OCI-LY7 (cell line): ENCODE measurements at regions not wholly inside any gene's neighbourhood (a gene's known extent, or its start where the extent isn't known, plus 50 kb on each side); places are given as distances from the start of the nearest gene placed in this dataset.

Source experiments
- BruUV-seq: library from RNA; stranded (reverse); fragments of 400-500 nt; replicated peaks from 2 replicates; lab custom pipeline; 2021; lab: Mats Ljungman, UMichigan
- CTCF ChIA-PET: fragments of 300-600 bp; sonication (Branson Sonifier 250); formaldehyde crosslinking; loops from one replicate; lab custom pipeline; 2022; ENCODE audit warnings: antibody characterized with exemption; ENCODE audit not compliant: unreplicated experiment; lab: Charles Lee
- POLR2A ChIA-PET: fragments of 300-600 bp; sonication (Branson Sonifier 250); formaldehyde crosslinking; loops from one replicate; lab custom pipeline; 2022; ENCODE audit warnings: antibody characterized with exemption; lab: Charles Lee
- DNase-seq: peaks from one replicate; pipeline ENCODE4 v3.0.0-alpha.2; 2015; ENCODE audit warnings: low spot score
- H2AFZ ChIP-seq: fragments of 200-600 bp; sonication (generic), shearing (Covaris generic); 2 replicates; pipeline ENCODE4 v1.6.1; 2014; ENCODE audit warnings: mild to moderate bottlenecking, antibody characterized with exemption, low read length, moderate library complexity
- H3K27ac ChIP-seq: fragments of 200-600 bp; sonication (generic); 2 replicates; pipeline ENCODE4 v1.5.1; 2014; ENCODE audit warnings: mixed run types, low read depth, mild to moderate bottlenecking, moderate library complexity, low read length, inconsistent platforms; ENCODE audit not compliant: poor library complexity, severe bottlenecking
- H3K36me3 ChIP-seq: fragments of 200-600 bp; sonication (generic); 2 replicates; pipeline ENCODE4 v1.6.1; 2014; ENCODE audit warnings: mild to moderate bottlenecking, antibody characterized with exemption, low read length, moderate library complexity, mixed read lengths; ENCODE audit not compliant: insufficient read depth
- H3K4me1 ChIP-seq: fragments of 200-600 bp; sonication (generic); 2 replicates; pipeline ENCODE4 v1.5.1; 2014; ENCODE audit warnings: mild to moderate bottlenecking, low read length; ENCODE audit not compliant: insufficient read depth, poor library complexity, severe bottlenecking
- H3K4me2 ChIP-seq: fragments of 200-600 bp; sonication (generic); 2 replicates; pipeline ENCODE4 v1.6.1; 2014; ENCODE audit warnings: mild to moderate bottlenecking, low read length
- H3K4me3 ChIP-seq: fragments of 200-600 bp; sonication (generic); 2 replicates; pipeline ENCODE4 v1.5.1; 2014; ENCODE audit warnings: mild to moderate bottlenecking, low read depth, low read length; ENCODE audit not compliant: poor library complexity, severe bottlenecking
- H3K79me2 ChIP-seq: fragments of 200-600 bp; sonication (generic); 2 replicates; pipeline ENCODE4 v1.6.1; 2016; ENCODE audit warnings: low read depth, mild to moderate bottlenecking, low read length, moderate library complexity, mixed read lengths; ENCODE audit not compliant: insufficient read depth
- H3K9me2 ChIP-seq: fragments of 200-600 bp; sonication (generic); 2 replicates; pipeline ENCODE4 v1.6.1; 2016; ENCODE audit warnings: mild to moderate bottlenecking, low read length, mixed read lengths; ENCODE audit not compliant: insufficient read depth
- H3K9me3 ChIP-seq: fragments of 200-600 bp; sonication (generic); 2 replicates; pipeline ENCODE4 v1.6.1; 2014; ENCODE audit warnings: mild to moderate bottlenecking, mixed run types, low read length, mixed read lengths
- H4K20me1 ChIP-seq: fragments of 200-600 bp; sonication (generic); 2 replicates; pipeline ENCODE4 v1.6.1; 2014; ENCODE audit warnings: mild to moderate bottlenecking, antibody characterized with exemption, low read length, moderate library complexity, mixed read lengths; ENCODE audit not compliant: insufficient read depth
- EZH2phosphoT487 ChIP-seq: fragments of 200-600 bp; sonication (generic); IDR thresholded peaks from 2 replicates; pipeline ENCODE4 v1.6.1; 2018; ENCODE audit warnings: low read depth, borderline replicate concordance, mild to moderate bottlenecking, mixed run types, antibody characterized with exemption, low read length, moderate library complexity, mixed read lengths
- intact Hi-C: fragments of 100-400 bp; cut with micrococcal nuclease; formaldehyde crosslinking; loops from one replicate; pipeline ENCODE4 v1.10.0; 2022; ENCODE audit not compliant: unreplicated experiment
- TF ChIP-seq, protein P1 (sequence below): fragments of 200-600 bp; sonication (generic); conservative IDR thresholded peaks from 2 replicates; pipeline ENCODE4 v1.5.1; 2014; ENCODE audit warnings: mild to moderate bottlenecking, antibody characterized with exemption, low read length, moderate library complexity, mixed read lengths

DNA sequence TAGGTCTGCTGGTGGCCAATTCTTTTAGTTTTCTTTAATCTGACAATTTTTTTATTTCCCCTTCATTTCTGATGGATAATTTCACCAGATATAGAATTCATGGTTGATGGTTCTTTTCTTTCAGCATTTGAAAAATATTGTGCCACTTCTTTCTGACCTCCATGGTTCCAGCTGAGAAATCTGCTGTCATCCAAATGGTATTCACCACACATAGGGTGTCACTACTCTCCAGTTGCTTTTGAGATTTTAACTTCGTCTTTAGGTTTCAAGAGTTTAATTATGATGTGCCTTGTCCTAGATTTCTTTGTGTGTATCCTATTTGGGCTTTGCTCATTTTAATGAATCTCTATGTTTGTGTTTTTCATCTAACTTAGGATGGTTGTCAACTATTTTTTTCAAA lies 488.6 kb upstream of the HS6ST1 start:
- Histone ChIP-seq H3K4me1 (no peaks in the 10 kb centered on the region), H3K4me3 (no peak overlapping the region), H3K79me2 (no peaks in the 10 kb centered on the region), H3K27ac (no peak overlapping the region), H4K20me1 (no peaks in the 10 kb centered on the region), H3K9me2 (no peaks in the 10 kb centered on the region), H2AFZ (no peak overlapping the region), H3K36me3 (no peaks in the 10 kb centered on the region), H3K9me3 (no peaks in the 10 kb centered on the region), H3K4me2 (no peak overlapping the region)
- ChIA-PET CTCF (interaction anchor here (0.6 kb wide), 1 partner anchor 502 kb away, joined by 3 read pairs; no protein-coding TSS in a partner anchor), POLR2A (interaction anchor here (0.6 to 0.7 kb wide), 2 partner anchors 10 to 1988 kb away, joined by 3 to 6 read pairs; no protein-coding TSS in a partner anchor)
- DNase-seq = no peak
- intact Hi-C loops = no loop called here
- BruUV-seq = no TSS peak
- TF ChIP-seq EZH2phosphoT487 = no peak
- TF ChIP-seq, protein P1, sequence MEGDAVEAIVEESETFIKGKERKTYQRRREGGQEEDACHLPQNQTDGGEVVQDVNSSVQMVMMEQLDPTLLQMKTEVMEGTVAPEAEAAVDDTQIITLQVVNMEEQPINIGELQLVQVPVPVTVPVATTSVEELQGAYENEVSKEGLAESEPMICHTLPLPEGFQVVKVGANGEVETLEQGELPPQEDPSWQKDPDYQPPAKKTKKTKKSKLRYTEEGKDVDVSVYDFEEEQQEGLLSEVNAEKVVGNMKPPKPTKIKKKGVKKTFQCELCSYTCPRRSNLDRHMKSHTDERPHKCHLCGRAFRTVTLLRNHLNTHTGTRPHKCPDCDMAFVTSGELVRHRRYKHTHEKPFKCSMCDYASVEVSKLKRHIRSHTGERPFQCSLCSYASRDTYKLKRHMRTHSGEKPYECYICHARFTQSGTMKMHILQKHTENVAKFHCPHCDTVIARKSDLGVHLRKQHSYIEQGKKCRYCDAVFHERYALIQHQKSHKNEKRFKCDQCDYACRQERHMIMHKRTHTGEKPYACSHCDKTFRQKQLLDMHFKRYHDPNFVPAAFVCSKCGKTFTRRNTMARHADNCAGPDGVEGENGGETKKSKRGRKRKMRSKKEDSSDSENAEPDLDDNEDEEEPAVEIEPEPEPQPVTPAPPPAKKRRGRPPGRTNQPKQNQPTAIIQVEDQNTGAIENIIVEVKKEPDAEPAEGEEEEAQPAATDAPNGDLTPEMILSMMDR = no peak

DNA sequence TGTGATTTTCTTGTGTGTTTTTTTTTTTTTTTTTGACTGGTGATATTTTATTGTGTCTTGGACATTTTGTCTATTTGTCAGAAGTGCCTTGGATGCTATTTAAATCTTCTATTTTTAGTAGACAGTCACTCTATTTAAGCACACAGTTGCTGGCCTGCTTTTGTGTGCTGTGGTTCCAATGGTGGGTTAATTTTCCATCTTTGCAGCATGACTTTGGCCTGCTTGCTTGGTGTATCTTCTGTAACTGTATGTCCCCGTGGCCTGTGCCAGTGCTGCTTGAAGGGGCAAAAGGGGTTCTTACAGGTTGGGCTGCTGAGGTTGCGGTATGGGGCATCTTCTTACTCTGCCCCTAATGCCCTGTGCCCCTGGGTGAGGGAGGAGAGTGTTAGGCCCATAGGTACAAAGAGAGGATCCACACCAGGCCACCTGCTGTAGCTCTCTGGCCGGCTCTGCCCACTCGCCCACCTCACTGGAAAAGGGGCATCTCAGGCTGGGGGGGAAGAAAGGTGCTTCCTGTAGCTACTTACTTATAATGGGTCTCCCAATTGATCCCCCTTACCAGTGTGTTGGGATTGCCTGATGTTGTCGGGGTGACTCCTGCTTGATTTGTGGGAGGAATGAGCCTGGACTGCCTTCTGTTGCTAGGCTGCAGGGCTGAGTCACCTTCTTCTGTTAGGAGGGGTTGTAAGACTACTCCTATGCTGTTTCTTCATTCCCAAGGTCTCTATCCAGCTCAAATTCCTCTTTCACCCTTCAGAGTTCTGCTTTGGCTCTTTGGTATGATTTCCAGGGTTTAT lies 490.0 kb upstream of the HS6ST1 start:
- CTCF ChIA-PET = no interaction called here
- H3K4me3 ChIP-seq = no peak overlapping the region
- no peak for DNase-seq
- H3K4me1 ChIP-seq = no peaks in the 10 kb centered on the region
- H3K9me2 ChIP-seq = no peaks in the 10 kb centered on the region
- POLR2A ChIA-PET = no interaction called here
- no TSS peak for BruUV-seq
- no peak for TF ChIP-seq EZH2phosphoT487
- TF ChIP-seq, protein P1 = no peak
- no peak overlapping the region for H2AFZ ChIP-seq
- H3K9me3 ChIP-seq = no peaks in the 10 kb centered on the region
- no peaks in the 10 kb centered on the region for H3K79me2 ChIP-seq
- intact Hi-C loops = no loop called here
- H3K27ac ChIP-seq = no peak overlapping the region
- no peaks in the 10 kb centered on the region for H4K20me1 ChIP-seq
- no peak overlapping the region for H3K4me2 ChIP-seq
- no peaks in the 10 kb centered on the region for H3K36me3 ChIP-seq

GRCh38 chr2:128809259-128809636 lies 490.6 kb upstream of the HS6ST1 start:
- Histone ChIP-seq H4K20me1 (no peaks in the 10 kb centered on the region), H3K4me1 (no peaks in the 10 kb centered on the region), H3K4me3 (no peak overlapping the region), H3K36me3 (no peaks in the 10 kb centered on the region), H3K27ac (no peak overlapping the region), H2AFZ (no peak overlapping the region), H3K9me3 (no peaks in the 10 kb centered on the region), H3K4me2 (no peak overlapping the region), H3K9me2 (no peaks in the 10 kb centered on the region), H3K79me2 (no peaks in the 10 kb centered on the region)
- ChIA-PET POLR2A (no interaction called here), CTCF (no interaction called here)
- TF ChIP-seq, protein P1 = no peak
- TF ChIP-seq EZH2phosphoT487 = no peak
- DNase-seq = no peak
- intact Hi-C loops = no loop called here
- BruUV-seq = no TSS peak
